Stomach smooth muscle (tissue), 2 donors: ENCODE measurements at regions not wholly inside any gene's neighbourhood (a gene's known extent, or its start where the extent isn't known, plus 50 kb on each side); places are given as distances from the start of the nearest gene placed in this dataset.
"Not testable (repeated sequence)": the region's sequence is repeated elsewhere in the genome, so short reads cannot be mapped to it uniquely, and the experiment has no call there.

Source experiments
- H3K27ac ChIP-seq: one replicate; pipeline ENCODE4 v1.7.0; 2013; ENCODE audit warnings: mild to moderate bottlenecking, low read length, inconsistent platforms
- H3K27me3 ChIP-seq, 2 donors: one replicate each; pipeline ENCODE4 v1.7.0; 2013; ENCODE audit warnings: low read length in 2 of 2; ENCODE audit not compliant: insufficient read depth in 2 of 2, control insufficient read depth in 1 of 2
- H3K36me3 ChIP-seq, 2 donors: one replicate each; pipeline ENCODE4 v1.7.0; 2013; ENCODE audit warnings: low read length in 2 of 2; ENCODE audit not compliant: control insufficient read depth in 2 of 2, insufficient read depth in 2 of 2
- H3K4me1 ChIP-seq: one replicate; pipeline ENCODE4 v1.7.0; 2013; ENCODE audit warnings: low read length; ENCODE audit not compliant: control insufficient read depth, insufficient read depth
- H3K4me3 ChIP-seq, 2 donors: one replicate each; pipeline ENCODE4 v1.7.0; 2013; ENCODE audit warnings: low read length in 2 of 2
- H3K9ac ChIP-seq, 2 donors: one replicate each; pipeline ENCODE4 v1.7.0; 2013; ENCODE audit warnings: low read length in 2 of 2, mild to moderate bottlenecking in 1 of 2
- H3K9me3 ChIP-seq, 2 donors: one replicate each; pipeline ENCODE4 v1.7.0; 2013; ENCODE audit warnings: low read length in 2 of 2; ENCODE audit not compliant: control insufficient read depth in 2 of 2
- donor health status: healthy.
- donor health status: Pancreatic carcinoma.

DNA sequence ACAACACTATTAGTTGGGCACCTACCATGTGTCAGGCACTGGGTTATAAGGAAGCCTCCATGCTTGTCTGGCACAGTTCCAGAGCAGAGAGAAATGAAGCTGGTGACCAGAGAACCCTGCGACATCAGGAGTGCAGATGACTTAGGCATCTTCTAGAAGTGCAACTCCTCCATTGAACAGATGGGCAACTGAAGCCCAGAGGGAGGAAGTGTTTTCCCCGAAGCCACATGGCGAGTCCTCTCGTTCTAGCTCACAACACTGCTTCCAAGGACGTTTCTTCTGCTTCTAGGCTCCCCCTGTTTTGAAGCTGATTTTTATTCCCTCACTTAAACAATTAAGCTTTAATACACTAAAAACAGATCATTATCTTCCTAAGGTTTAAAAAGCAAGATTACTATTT, 109.8 kb upstream of the SYT13 start:
- H3K4me3 ChIP-seq, result no peak overlapping the region
- H3K9ac ChIP-seq, result no peak overlapping the region
- peaks cover 4 to 12% of the 10 kb centered on the region in 2 donors for H3K27me3 ChIP-seq
- no peaks in the 10 kb centered on the region for H3K36me3 ChIP-seq
- H3K9me3 ChIP-seq, result no peaks in the 10 kb centered on the region
- no peak overlapping the region for H3K27ac ChIP-seq
- no peaks in the 10 kb centered on the region for H3K4me1 ChIP-seq

DNA sequence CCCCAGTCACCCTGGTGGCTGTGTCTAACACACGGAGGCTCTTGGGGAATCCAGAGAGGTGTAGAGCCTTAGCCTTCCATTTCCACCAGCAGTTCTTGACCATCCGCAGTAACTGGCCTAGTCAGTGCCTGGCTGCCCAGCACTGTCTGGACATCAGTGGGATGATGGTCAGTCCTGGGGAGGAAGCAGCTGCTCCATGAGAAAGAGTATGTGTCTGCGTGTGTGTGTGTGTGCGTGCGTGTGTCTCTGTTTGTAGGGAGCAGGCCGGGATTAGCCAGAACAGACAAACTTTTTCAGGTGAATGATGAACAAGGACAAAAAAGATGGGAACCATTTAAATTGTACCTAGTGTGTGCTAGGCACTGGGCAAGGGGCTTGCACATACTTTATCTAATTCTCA, 109.3 kb upstream of the SYT13 start:
- Histone ChIP-seq H3K9me3 (no peaks in the 10 kb centered on the region), H3K27me3 (peaks cover 4 to 9% of the 10 kb centered on the region in 2 donors), H3K27ac (no peak overlapping the region), H3K9ac (no peak overlapping the region), H3K4me3 (no peak overlapping the region), H3K4me1 (no peaks in the 10 kb centered on the region), H3K36me3 (no peaks in the 10 kb centered on the region)

DNA sequence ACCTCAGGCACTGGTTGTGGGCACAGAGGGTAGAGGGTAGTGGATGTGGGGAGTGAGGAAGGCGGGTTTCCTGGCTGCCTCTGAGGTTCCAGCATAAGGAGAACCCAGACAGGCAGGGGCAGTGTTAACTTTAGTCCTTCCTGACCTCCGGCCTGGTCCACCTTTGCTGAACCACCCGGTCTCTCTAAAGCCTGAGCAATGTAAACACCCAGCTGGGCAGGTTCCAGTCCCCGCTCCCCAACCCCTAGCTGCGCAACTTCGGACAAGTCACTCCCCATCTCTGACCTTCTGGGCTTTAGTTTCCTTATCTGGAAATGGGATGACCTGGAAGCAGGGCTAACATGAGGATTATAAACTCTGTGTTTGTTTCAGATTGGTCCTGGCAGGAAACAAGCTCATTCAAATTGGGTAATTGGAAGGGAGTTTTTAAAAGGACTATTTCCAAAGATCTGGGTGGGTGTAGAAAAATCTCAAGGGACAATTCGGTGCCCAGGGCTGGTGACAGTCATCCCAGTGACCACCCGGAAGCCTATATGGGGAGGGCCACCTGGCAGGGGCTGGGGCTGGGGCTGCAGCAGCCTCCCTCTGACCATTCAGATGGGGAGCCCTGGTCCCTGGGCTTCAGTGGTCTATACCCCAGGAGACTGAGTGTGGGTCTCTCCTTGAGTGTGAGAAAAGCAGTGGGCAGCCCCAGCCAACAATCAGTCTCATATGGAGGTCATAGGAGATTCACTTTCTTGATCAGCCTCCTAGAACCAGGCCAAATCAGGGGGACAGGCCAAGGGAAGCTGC, 108.3 kb upstream of the SYT13 start:
- H3K36me3 ChIP-seq, result no peaks in the 10 kb centered on the region
- no peaks in the 10 kb centered on the region for H3K4me1 ChIP-seq
- no peak overlapping the region for H3K27ac ChIP-seq
- H3K4me3 ChIP-seq, result no peak overlapping the region
- peaks cover 0 to 9% of the 10 kb centered on the region in 2 donors for H3K27me3 ChIP-seq
- H3K9me3 ChIP-seq, result no peaks in the 10 kb centered on the region
- no peak overlapping the region for H3K9ac ChIP-seq

DNA sequence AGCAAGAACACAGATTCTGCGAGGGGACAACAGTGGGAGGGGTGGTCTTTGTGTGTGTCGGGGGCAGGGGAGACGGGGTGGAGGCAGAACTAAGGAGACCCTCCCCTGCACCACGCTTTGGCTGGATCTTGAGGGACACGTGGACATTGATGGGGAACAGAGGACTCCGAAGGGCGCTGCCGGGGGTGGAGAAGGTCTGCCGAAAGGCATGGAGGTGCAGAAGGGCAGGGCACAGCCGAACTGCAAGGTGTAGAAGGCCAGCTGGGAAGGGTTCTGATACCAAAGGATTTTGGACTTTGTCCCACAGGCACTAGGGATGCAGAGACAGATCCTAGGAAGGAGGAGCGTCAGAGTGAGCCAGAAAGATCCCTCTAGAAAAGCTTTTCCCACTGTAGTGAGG, 107.7 kb upstream of the SYT13 start:
- Histone ChIP-seq H3K36me3 (no peaks in the 10 kb centered on the region), H3K4me3 (no peak overlapping the region), H3K27ac (no peak overlapping the region), H3K27me3 (peaks cover 0 to 7% of the 10 kb centered on the region in 2 donors), H3K9ac (no peak overlapping the region), H3K4me1 (no peaks in the 10 kb centered on the region), H3K9me3 (no peaks in the 10 kb centered on the region)

DNA sequence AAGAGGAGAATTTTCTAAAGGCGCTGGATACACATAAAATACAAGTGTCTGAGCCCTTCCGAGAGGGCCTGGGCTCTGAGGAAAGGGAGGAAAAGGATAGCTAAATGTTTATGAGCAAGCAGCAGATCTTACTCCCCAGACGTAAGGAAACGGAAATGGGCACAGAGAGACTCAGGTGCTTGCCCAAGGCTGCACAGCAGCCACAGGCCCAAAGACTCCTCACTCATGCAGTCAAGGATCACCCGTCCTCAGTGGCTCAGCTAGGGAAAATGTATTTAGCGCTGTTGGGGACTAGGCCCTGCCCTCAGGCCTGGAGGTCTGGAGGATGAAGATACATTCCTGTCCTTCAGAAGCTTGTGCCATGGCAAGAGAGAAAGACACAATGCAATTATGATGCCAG, 107.2 kb upstream of the SYT13 start:
- Histone ChIP-seq H3K36me3 (no peaks in the 10 kb centered on the region), H3K9ac (no peak overlapping the region), H3K4me1 (no peaks in the 10 kb centered on the region), H3K4me3 (no peak overlapping the region), H3K9me3 (no peaks in the 10 kb centered on the region), H3K27ac (no peak overlapping the region), H3K27me3 (peaks cover 0 to 6% of the 10 kb centered on the region in 2 donors)

DNA sequence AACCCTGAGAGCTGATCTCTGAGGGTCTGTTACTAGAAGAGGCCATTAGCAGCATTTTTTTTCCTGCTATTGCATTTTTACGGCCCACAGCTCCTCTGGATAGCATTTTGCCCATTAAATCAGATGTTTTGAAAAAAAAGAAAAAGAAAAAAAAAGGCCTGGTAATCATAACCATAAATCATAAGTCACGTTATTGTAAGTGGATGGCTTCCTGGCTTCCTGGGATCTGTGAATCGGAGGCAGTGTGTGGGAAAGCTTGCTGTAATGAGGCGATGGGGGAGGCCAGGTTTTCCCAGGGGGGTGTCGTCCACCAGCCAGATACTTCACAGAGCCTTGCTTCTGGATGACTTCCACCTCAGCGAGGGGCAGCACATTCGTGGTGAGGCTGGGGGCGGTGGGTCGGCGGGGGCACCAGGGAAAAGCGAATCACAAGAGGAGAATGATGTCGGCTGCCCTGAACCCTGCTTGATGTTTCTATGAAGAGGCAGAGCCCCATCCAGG, 106.5 kb upstream of the SYT13 start:
- no peaks in the 10 kb centered on the region for H3K36me3 ChIP-seq
- H3K27ac ChIP-seq, result no peak overlapping the region
- H3K4me3 ChIP-seq, result no peak overlapping the region
- H3K27me3 ChIP-seq, result peaks cover 0 to 6% of the 10 kb centered on the region in 2 donors
- no peaks in the 10 kb centered on the region for H3K9me3 ChIP-seq
- H3K9ac ChIP-seq, result no peak overlapping the region
- H3K4me1 ChIP-seq, result no peaks in the 10 kb centered on the region

DNA sequence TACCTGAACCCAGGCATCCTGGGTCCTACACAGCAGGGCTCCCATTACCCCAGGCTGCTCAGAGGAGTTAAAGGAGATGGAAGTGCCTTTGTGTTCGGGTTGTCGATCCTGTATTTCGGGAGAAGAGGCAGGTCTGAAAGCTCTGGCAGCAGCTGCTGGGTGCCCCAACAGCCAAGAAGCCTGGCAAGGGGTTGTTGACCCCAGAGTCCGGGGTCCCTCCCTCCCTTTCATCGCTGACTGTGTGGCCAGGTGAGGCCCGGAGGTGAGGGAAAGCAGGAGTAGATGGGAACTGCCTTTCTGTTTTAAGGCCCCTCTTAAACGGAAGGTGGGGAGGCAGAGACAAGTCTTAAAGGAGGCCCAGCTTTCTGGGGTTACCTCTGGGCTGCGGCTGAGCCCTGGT, 106.0 kb upstream of the SYT13 start:
- peaks cover 0 to 6% of the 10 kb centered on the region in 2 donors for H3K27me3 ChIP-seq
- H3K36me3 ChIP-seq, result no peaks in the 10 kb centered on the region
- no peaks in the 10 kb centered on the region for H3K9me3 ChIP-seq
- no peak overlapping the region for H3K4me3 ChIP-seq
- H3K9ac ChIP-seq, result no peak overlapping the region
- no peaks in the 10 kb centered on the region for H3K4me1 ChIP-seq
- no peak overlapping the region for H3K27ac ChIP-seq

DNA sequence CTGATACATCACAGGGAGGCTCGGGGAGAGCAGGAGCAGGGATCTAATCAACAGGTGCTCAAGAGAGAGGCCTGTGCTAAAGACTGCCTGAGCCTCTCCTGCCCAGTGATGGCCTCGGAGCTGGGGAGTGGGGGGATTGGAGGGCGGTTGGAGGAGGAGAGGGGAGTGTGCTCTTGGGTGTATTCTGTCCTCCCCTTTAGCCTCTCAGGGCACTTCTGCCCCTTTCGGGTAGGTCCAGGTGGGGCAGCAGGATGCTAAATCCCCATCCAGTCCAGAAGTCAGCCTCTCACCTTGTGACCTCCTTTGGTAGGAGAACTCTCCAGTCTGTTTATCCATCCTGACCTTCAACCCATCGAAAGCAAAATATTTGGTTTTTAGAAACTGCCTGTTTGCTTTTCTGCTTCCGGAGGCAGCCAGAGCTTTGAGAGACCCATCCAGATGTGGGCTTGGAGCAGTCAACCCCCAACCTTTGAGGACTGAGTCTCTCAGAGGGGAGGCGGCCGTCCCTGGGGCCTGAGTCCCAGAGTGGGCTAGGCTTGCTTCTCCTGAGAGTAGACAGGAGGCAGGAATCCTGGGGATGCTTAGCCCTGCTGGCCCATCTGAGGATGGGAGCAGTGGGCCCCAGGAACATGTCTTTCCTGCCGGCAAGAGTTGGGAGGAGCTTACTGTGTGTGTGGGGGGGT, 105.2 kb upstream of the SYT13 start:
- H3K4me1 ChIP-seq, result no peaks in the 10 kb centered on the region
- peaks cover 2 to 9% of the 10 kb centered on the region in 2 donors for H3K27me3 ChIP-seq
- no peaks in the 10 kb centered on the region for H3K36me3 ChIP-seq
- H3K9me3 ChIP-seq, result no peaks in the 10 kb centered on the region
- no peak overlapping the region for H3K27ac ChIP-seq
- H3K9ac ChIP-seq, result no peak overlapping the region
- H3K4me3 ChIP-seq, result no peak overlapping the region

DNA sequence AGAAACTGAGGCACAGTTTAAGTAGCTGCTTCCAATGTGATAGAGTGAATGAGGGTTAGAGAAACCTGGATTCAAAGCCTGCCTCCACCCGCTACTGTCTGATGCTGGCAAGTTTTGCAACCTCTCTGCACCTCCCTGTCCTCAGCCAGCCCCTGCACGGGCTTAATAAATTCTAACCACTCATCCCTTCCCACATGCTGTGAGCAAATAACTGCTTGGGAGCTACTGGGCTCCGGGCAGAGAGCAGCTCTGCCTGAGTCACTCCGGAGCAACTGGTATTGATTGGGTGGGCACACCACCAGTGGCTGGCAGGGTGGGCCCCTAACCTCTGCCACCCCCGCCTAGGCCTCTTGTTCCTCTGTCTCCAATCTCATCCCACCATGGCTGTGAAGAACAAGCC, 104.3 kb upstream of the SYT13 start:
- Histone ChIP-seq H3K9me3 (no peaks in the 10 kb centered on the region), H3K4me1 (no peaks in the 10 kb centered on the region), H3K36me3 (no peaks in the 10 kb centered on the region), H3K9ac (no peak overlapping the region), H3K4me3 (no peak overlapping the region), H3K27ac (no peak overlapping the region), H3K27me3 (peaks cover 2 to 7% of the 10 kb centered on the region in 2 donors)

DNA sequence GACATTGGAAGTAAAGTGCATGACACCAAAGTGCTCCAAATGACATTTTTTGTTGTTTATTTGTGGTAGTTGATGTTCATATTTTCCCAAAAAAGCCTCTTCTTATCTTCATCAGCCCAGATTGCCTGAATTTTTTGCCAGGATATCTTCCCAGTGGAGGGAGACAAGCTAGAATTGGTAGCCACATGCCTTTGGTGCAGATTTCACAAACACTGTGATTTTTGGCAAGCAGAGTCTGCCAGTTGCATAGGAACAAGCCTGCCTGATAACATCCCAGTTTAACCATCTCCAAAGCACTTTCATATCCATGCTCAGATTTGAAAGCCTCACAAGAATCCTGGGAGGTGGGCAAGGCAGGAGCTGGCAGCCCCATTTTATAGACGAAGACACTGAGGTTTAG, 102.3 kb upstream of the SYT13 start:
- peaks cover 2 to 10% of the 10 kb centered on the region in 2 donors for H3K27me3 ChIP-seq
- no peak overlapping the region for H3K27ac ChIP-seq
- H3K36me3 ChIP-seq, result no peaks in the 10 kb centered on the region
- H3K9ac ChIP-seq, result no peak overlapping the region
- H3K9me3 ChIP-seq, result no peaks in the 10 kb centered on the region
- H3K4me1 ChIP-seq, result no peaks in the 10 kb centered on the region
- H3K4me3 ChIP-seq, result no peak overlapping the region

DNA sequence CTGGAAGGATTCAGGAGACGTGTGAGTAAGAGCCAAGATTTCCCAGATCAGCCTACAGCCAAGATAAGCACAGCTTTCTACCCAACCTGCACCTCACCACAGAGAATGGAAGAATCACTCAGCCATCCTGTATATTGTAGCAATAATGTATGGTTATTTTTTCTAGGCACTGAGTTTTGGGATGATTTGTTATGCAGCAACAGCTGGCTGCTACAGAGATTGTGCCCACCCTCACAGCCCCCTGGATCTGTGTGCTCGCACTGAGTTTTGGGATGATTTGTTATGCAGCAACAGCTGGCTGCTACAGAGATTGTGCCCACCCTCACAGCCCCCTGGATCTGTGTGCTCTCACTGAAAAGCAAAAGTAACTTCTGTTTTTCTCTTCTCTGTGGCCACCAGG, 101.7 kb upstream of the SYT13 start:
- H3K4me1 ChIP-seq, H3K36me3 ChIP-seq, H3K9ac ChIP-seq, H3K9me3 ChIP-seq, H3K4me3 ChIP-seq, H3K27ac ChIP-seq: not testable (repeated sequence)
- H3K27me3 ChIP-seq, result peaks cover 2 to 12% of the 10 kb centered on the region in 2 donors
